ENCODE measurements at regions not wholly inside any gene's neighbourhood (a gene's known extent, or its start where the extent isn't known, plus 50 kb on each side); places are given as distances from the start of the nearest gene placed in this dataset.
A peak's percentile ranks its signal among the peaks of the same experiment; 100 is the strongest.

DNA sequence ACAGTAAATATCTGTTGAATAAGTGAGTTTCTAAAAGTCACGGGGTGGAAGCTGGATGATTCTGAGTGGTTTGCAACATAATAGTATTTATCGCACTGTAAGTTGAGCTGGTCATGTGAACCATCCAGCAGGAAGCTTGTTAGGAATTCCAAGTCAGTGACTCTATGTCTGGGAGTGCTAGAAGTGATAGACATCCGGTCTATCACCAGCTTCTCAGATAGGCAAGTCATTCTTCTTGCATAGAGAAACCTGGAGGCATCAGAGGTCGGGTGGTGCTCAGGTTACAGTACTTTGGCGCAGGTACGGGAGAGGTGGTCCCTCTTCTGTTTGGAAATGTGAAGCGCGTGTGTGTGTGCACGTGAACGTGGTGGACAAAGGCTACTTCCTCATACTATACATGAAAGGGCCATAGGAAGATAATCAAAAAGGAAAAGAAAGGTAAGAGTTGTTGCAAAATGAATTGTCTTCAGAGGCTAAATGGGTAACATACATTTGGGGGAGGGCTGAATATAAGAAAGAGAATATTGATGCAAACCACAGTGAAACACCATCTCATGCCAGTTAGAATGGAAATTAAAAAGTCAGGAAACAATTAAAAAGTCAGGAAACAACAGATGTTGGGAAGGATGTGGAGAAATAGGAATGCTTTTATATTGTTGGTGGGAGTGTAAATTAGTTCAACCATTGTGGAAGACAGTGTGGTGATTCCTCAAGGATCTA lies 299.3 kb upstream of the ZFP64 start:
- no peak for DNase-seq (ENCODE audit: low read depth)

DNA sequence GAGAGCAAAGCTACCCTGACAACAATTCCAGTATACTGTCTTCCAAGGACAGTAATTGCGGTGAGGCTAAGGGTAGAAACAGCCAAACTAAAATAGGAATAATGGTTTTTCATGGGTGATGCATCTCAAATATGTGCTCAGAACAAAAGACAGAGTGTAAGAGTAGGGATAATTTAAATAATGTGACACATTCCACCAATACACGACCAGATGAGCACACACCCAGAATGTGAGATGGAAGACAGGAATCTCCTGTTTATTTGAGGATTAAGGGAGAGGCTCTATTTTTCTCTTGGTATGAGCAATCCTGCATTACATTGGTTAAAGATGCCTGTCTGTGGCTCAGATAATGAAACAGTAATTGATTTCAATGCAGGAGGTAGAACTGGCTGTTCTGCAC lies 292.9 kb upstream of the ZFP64 start:
- DNase-seq (ENCODE audit: low read depth), result no peak

DNA sequence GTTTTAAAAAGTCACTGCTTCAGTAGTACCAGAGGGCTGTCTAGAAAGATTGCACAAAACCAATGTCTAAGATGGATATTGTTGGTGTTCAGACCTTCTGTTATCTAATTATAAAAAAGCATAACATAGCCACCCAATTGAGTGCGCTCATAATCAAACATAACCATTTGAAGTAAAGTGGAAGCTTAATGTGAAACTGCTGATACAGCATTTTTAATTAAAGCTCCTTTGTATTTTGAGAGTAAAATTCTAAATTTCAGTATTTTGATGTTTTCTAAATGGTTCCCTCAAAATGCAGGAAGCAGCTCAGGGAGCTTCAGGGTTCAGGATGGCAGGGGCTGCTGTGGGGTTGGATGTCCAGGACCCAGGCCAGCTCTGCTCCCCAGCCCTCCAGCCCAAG lies 291.8 kb upstream of the ZFP64 start:
- DNase-seq (ENCODE audit: low read depth), result no peak

DNA sequence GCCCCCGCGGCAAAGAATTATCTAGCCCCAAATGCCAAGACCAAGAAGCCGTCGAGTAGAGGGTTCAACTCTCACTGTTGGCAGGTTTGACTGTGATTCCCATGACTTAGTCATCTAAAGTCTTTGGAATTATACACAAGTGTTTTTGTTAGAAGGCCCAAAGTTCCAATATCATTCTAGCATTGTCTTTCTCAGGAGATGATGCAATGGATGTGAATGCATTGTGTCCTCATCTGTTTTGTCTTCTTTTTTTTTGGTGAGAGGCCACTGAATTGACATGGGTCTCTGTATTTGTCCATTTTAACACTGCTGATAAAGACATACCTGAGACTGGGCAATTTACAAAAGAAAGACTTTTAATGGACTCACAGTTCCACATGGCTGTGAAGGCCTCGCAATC lies 290.5 kb upstream of the ZFP64 start:
- no peak for DNase-seq (ENCODE audit: low read depth)

DNA sequence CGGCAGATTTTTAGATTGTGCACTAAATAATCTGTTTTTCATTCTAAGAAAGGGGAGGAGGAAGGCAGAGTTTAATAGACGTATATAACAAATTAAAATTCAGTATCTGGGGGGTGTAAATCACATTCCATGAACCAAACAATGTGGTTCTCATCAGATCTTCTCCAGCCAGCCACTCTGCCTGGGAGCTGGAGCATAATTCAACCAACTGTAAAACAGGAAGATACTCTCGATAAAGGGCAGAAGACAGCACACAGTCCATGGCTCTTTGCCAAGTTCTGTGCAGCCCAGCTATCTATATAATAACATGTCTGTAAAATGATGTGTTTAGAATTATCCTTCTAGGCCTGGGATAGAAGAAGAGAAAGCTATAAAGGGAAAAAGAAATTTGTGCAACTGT lies 289.9 kb upstream of the ZFP64 start:
- DNase-seq (ENCODE audit: low read depth), result no peak

DNA sequence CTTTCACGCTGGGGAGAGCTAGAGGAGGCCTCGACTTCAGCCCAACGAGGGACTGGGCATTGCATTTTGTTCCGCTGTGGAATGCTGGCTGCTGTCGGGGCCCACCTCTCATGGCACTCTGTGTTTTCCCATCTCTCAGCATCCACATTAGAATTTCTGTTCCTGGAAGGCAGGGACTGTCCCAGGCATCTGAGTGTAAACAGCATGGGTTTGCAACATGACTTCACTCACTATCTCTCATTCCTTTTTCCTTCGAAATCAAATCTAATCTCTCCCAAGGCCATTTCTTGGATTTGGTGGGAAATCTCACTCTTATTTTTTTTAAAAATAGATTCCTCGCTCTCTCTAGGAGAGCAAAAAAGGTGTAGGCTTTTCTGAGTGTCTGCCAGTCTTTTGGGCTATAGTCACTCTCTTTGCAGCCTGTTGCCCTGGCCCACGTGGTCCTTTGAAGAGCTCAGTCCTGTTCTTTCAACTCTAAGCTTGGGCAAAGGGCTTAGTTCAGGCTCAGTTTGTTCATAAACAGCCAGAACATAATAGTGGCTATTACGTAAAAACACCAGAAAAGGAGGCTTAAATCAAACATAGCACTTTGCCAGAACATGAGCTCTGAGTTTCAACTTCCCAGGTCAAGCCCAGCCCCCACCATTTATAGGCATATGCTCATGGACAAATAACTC lies 284.6 kb upstream of the ZFP64 start:
- DNase-seq (ENCODE audit: low read depth), result no peak

DNA sequence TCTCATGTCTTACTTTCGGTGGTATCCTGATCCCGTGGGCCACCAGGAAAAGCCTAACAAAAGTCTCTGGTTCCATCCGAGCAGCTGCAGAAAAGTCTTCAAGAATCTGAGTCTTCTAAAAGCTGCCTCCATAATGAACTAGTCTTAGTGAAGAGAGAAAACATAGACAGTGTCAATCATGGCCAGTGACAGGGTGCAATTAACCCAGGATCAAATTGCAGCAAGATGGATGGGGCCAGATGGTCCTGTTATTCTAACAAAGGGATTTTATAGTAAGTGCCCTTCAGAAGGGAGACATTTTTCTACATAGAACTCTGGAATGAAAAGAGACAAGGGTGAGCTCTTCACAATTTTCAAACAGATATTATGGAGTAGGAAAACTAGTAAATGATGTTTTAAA lies 281.6 kb upstream of the ZFP64 start:
- DNase-seq (ENCODE audit: low read depth), result no peak

DNA sequence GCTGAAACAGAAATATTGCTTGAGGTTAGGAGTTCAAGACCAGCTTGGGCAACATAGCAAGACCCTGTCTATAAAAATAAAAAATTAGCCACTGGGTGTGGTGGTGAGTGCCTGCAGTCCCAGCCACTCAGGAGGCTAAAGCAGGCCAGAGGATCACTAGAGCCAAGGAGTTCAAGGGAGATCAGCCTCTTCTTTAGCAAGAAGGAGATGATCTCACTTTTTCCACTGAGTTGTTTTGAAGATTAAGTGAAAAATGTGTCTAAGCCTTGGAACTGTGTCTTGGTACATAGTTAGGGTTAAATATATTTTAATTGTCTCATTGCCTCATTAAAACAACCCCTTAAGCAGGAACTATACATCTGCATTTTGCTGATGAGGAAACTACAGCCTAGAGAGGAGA lies 279.0 kb upstream of the ZFP64 start:
- no peak for DNase-seq (ENCODE audit: low read depth)

DNA sequence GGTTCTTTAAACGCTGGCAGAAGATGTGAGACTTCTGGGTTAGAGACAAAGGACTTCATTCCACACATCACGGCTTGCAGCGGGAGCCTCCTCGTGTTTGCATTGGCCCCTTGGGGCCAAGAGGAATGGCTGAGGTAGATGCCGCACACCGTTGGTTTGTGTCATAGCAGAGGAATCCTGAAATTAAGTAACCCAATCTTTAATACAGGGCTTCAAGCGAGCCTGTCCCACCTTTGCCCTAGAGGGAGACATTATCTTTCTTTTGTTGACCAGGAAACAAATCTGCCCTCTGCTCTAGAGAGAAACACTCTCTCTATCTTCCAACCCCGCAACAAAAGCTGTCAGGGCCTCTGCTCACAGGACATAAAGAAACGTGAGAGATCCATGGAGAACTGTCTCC lies 277.5 kb upstream of the ZFP64 start:
- no peak for DNase-seq (ENCODE audit: low read depth)

DNA sequence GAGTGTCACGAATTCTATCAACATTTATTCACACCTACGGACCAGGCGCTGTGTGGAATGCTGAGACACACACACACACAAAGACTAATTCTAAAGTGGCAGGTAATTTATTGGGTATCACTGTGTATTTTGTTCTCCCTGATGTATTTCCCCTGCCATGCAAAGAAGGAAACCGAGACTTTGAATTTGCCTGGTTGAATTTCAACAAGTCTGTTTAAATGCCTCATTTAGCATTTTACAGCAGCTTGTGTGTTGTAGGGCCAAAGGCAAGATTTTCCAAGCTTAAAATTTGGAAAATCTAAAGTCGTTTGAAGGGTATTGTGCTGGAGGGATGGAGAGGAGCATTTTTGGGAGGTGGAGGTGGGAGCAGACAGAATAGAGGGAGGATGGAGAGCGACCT lies 274.4 kb upstream of the ZFP64 start:
- DNase-seq (ENCODE audit: low read depth), result no peak

DNA sequence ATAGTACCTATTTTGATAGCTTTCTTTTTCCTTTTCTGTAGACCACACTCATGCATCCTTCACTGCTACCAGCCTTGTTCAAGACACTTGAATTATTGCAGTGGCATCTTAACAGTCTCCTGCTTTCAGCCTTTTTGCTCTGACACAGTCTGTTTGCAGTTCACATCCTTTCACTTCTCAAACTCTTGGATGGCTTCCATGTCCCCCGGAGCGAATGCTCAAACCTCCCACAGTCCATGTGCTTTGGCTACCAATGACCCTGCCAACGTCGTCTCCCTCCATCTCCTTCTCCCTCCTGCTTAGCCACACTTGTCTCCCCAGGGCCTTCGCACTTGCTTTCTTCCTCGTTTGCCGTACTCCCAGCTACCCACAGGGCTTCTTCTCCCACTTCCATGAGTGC lies 270.0 kb upstream of the ZFP64 start:
- no peak for DNase-seq (ENCODE audit: low read depth)

DNA sequence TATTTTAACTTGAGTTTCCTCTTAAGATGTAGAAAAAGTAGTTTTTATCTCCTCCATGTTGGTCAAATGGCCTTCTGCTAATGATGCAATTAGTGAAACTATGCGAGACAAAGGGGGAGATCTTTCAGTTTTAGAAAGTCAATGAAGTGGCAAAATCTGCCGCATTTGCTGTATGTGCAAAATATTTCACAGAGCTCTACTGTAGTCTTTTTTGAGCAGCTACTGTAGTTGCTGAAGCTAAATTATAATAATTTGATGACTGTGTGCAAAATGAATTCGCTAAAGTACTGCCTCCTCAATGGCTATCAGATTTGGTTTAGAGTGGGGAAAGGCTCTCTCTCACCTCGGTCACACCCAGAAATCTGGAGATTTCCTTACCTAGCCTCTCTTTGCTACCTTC lies 267.6 kb upstream of the ZFP64 start:
- no peak for DNase-seq (ENCODE audit: low read depth)

DNA sequence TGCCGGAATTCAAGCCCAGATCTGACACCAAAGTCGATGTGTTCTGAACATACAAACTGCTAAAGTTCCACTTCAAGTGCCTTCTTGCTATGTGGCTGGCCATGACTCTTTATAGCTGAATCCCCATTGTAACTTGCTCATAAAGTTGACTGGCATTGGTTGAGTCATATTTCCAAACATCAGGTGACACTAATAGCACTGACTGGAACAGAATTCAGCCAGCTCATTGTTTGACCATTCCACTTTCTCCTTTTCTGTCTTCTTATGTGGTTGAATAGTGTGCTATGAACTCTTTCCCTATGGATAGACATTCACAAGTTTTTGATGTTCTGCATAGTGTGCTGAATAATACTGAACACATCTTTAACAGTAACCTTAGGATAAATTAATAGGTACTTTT lies 266.2 kb upstream of the ZFP64 start:
- no peak for DNase-seq (ENCODE audit: low read depth)

DNA sequence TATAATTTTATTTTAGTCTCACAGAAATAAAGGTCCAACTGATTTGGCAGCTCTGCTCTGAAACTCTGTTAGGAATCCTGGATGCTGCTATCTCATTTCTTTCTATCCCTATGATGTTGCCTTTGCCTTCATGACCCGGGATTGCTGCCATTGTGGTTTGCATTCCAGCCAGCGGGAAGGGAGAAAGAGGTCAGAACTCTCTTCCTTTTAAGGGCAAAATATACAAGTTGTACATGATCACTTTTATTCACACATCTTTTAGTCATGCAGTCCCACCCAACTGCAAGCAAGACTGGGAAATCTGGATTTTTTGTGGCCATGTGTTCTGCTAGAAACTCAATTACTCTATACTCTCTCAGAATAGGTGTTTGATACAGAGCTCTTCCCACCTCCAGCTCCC lies 263.1 kb upstream of the ZFP64 start:
- no peak for DNase-seq (ENCODE audit: low read depth)

DNA sequence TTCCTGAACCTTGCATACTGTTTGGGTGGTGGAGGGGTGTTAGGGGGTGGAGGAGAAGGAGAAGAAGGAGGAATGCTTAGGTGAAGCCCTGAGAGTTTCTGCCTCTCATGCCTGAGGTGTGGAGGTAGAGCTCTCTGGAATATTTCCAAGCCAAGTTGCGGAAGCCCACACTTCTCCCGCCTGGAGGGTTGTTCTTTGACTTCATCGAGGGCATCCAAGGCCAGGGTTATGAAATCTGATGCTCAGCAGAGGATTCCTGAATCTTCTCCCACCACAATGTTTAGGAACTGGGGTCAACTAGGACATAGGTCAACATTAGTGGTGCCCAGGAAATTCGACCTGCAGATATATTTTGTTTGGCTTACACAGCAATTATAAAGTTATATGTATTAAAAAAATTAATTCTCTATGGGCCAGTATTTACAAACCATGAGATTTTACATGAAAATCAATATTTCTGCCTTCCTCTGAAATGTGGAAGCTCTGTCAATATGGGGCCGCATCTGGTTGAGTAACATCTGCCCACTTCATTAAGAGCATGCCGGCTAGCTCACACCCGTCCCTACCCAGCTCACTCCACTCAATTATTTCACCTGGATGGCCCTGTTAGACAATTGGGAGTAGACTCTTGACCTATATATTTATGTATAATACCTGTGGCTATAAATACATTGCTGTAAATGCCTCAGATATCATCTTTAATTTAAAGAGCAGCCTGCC lies 257.1 kb upstream of the ZFP64 start:
- no peak for DNase-seq (ENCODE audit: low read depth)

DNA sequence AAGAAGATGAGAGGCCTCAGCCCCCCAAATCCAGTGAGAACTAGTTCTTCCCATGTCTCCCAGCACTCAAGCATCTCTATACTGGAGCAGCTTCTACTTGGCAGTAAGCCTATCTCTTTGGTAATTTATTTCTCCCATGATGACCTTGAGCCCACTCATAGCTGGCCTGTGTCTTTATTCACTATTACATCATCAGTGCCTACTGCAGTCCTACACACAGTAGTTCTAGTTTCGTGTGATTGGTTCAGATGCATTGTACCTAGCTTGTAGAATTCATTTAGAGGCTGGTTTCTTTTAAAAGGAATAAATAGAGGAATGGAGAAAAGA lies 255.6 kb upstream of the ZFP64 start:
- no peak for DNase-seq (ENCODE audit: low read depth)

DNA sequence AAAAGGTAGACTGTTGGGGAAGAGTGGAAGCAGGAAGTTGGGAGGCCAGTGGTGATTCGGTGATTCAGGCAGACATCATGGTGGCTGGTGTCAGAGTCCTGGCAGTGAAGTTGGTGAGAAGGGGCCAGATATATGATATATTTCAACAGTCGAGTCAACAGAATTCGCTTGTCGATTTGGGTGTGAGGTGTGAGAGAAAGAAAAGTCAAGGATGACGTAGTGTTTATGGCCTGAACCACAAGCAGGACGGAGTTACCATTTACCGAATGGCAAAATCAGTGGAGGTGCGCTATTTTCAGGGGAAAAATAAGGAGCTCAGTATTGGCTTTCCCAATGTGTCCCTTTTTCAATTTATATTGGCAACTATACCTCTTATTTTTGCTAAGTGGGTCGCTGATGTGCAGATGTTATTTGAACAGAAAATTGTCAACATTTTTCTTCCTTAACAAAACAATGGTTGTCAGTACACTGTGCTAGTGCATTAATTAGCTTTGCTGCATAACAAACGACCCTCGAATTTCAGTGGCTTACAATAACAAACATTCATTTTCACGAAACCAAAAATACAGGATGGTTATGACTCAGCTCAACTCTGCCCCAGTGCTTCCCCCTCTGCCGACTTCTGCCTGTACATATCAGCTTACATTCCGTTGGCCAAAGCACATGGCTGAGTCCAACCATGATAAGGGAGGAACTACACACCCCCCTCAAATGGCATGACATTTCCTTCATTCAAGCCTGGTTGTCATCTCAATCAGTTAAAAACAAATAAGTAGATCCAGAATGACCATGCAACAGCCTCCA lies 255.0 kb upstream of the ZFP64 start:
- peak; percentile 2 for DNase-seq (ENCODE audit: low read depth)

DNA sequence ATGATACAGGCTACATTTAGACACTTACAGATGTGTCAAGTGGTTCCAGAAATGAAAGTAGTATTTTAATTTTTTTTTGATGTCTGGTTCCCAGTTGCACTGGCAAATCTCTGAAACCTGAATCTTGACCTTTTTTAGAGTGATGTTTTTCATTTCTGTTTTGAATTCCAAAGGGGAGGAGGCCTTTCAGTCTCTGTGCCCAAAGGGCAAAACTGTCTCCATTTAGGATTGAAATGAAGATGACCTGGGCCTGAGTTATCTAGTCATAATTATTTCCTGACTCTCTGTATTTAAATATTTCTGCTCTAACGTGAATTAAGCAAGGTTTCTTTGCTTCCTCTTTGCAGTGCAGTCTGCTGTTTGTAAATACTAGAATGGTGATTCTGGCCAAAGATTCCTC lies 252.9 kb upstream of the ZFP64 start:
- DNase-seq (ENCODE audit: low read depth), result no peak

DNA sequence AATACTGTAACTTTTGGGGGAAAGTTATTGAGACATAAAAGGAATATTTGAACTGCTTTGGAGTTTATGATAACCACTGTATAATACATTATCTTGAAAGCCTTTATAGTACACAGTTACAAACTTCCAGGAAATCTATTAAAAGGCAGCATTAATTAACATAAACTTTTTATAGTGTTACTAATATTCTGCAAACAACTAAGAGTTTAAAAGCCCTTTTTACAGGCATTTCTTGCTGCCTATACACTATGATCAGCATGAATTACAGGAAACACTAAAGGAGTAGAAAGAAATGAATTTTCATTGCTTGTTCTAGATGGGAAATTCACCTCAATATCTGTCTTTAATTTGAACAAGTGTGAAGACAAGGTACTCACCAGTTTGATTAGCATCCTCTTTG lies 252.3 kb upstream of the ZFP64 start:
- DNase-seq (ENCODE audit: low read depth), result no peak

DNA sequence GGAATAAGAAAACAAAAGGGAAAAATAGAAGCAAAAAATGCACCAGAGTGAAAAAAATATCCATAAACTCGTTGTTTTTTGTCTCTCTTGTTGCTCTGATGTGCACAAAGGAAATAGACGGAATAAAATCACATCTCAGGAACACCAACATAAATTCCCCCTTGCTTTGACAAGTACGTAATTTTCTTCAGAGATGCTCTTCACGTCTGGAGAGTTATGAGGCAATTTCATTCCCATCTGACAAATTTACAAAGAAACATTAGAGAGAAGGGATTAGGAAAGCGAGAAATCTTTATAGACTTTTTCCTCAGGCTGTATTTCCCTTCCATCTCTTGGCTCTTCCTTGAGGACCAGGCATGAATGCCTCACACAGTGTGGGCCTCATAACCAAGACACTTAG lies 250.1 kb upstream of the ZFP64 start:
- DNase-seq (ENCODE audit: low read depth), result no peak

DNA sequence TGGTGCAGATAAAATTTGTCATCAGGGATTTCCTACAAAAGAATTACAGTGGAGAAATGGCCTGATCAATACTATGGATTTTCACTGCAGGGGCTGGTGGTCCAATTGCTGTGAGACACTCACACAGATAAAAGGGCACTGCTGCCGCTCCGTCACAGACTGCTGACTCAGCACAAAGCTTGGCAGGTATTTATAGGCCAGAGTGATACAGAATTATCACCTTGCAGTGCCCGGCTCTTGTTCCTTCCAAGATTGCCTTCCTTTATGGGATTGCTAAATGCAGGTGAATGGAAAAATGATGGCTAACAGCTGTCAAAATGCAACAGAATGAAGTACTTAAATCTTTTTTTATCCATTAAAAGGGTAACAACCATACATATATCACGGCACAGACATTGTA lies 247.8 kb upstream of the ZFP64 start:
- no peak for DNase-seq (ENCODE audit: low read depth)

DNA sequence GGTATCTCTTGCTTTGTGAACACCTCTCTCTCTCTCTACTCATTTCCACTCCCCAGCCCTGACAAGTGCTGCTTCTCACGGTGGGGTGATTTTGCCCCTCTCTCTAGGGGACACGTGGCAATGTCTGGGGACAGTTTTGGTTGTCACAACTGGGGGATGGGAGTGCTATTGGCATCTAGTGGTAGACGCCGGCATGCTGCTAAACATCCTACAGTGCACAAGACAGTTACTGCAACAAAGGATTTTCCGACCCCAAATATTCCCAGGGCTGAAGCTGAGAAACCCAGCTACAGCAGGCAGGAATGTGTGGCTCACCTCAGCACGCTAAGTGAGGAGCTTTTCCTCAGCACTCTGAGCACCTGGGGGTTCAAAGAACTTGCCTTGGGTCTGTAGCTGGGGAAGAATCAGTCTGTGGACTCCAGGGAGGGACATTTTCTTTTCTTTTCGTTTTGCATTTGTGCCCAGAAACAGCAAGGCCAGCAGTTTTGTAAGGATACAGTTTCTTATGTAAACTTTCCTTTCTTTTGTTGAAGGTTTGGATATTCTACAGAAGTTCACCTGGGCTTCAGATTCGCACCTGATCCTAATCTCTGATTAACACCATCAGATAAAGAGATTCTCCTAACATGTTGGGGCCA lies 246.9 kb upstream of the ZFP64 start:
- no peak for DNase-seq (ENCODE audit: low read depth)
